Gastrocnemius medialis (tissue), 4 donors: ENCODE measurements at regions not wholly inside any gene's neighbourhood (a gene's known extent, or its start where the extent isn't known, plus 50 kb on each side); places are given as distances from the start of the nearest gene placed in this dataset.

Experiments
- POLR2A ChIP-seq, 2 donors: fragments of 450-650 bp; IDR thresholded peaks; one replicate each; pipeline ENCODE4 v1.6.1; 2017; ENCODE audit warnings: antibody characterized with exemption in 2 of 2, mild to moderate bottlenecking in 2 of 2, moderate library complexity in 2 of 2
- TF ChIP-seq, protein P1 (sequence below), 5 experiments: fragments of 450-650 bp in 3 of 5; fragments of 200-600 bp in 2 of 5; sonication (generic) in 2 of 5; IDR thresholded peaks in 4 of 5; conservative IDR thresholded peaks in 1 of 5; 1 replicate in 4 of 5; 2 replicates in 1 of 5; pipeline ENCODE4 v1.5.1; 2016 to 2019; ENCODE audit warnings: antibody characterized with exemption in 5 of 5, mild to moderate bottlenecking in 3 of 5, moderate library complexity in 3 of 5

DNA sequence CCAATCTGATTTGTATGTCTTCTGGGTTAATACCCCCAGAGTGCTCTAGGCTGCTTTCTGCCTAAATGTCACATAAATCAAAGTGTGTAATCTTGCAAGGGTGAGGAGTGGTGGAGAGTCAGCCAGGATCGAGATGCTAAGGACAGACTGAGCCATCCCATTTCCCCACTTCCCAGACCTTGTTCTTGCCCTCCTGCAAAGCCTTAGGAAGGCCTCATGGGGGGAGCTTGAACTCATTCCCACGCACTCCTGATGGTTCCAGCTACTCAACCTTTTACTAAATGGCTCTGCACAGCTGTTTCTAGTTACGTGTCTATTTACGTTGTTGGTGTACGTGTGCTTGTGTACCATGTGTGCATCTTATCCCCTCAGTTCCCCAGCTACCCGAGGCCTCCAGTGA, 423.6 kb upstream of the TNP1 start:
- no peak for TF ChIP-seq POLR2A (IDR thresholded peaks at IDR 0.05)
- TF ChIP-seq, protein P1, sequence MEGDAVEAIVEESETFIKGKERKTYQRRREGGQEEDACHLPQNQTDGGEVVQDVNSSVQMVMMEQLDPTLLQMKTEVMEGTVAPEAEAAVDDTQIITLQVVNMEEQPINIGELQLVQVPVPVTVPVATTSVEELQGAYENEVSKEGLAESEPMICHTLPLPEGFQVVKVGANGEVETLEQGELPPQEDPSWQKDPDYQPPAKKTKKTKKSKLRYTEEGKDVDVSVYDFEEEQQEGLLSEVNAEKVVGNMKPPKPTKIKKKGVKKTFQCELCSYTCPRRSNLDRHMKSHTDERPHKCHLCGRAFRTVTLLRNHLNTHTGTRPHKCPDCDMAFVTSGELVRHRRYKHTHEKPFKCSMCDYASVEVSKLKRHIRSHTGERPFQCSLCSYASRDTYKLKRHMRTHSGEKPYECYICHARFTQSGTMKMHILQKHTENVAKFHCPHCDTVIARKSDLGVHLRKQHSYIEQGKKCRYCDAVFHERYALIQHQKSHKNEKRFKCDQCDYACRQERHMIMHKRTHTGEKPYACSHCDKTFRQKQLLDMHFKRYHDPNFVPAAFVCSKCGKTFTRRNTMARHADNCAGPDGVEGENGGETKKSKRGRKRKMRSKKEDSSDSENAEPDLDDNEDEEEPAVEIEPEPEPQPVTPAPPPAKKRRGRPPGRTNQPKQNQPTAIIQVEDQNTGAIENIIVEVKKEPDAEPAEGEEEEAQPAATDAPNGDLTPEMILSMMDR (IDR thresholded peaks at IDR 0.05 in 4 of 5, conservative IDR thresholded peaks at IDR 0.05 in 1 of 5), result no peak
